H1 (cell line): ENCODE measurements at regions not wholly inside any gene's neighbourhood (a gene's known extent, or its start where the extent isn't known, plus 50 kb on each side); places are given as distances from the start of the nearest gene placed in this dataset.
"Not testable (repeated sequence)": the region's sequence is repeated elsewhere in the genome, so short reads cannot be mapped to it uniquely, and the experiment has no call there.

ENCODE experiments used
- CTCF ChIA-PET: fragments of 300-600 bp; sonication (Branson Sonifier 250); formaldehyde crosslinking; loops from one replicate; lab custom pipeline; 2021; ENCODE audit not compliant: partially characterized antibody; lab: Charles Lee
- POLR2A ChIA-PET: fragments of 300-600 bp; sonication (Branson Sonifier 250); formaldehyde crosslinking; loops from one replicate; lab custom pipeline; 2021; ENCODE audit warnings: inconsistent platforms; ENCODE audit not compliant: partially characterized antibody; lab: Charles Lee
- DNase-seq, 2 experiments: peaks; one replicate each; pipeline versions ENCODE4 v3.0.0 to v3.0.0-alpha.2; 2010 to 2022; ENCODE audit warnings: low spot score in 2 of 2, low read depth in 1 of 2, mixed read lengths in 1 of 2
- FAIRE-seq: peaks from 2 replicates; lab custom pipeline; 2011; peaks lifted over from hg19 to GRCh38; lab: Jason Lieb, UNC
- H2AFZ ChIP-seq: 2 replicates; pipeline ENCODE4 v1.8.1; 2012; ENCODE audit warnings: low read length, inconsistent platforms
- H2AK5ac ChIP-seq: 2 replicates; pipeline ENCODE4 v1.6.1; 2013; ENCODE audit warnings: low read depth, low read length
- H2BK120ac ChIP-seq: replicated peaks from 2 replicates; pipeline ENCODE3; 2013; ENCODE audit warnings: low read depth, low read length, inconsistent platforms
- H2BK12ac ChIP-seq: 2 replicates; pipeline ENCODE4 v1.6.1; 2013; ENCODE audit warnings: low read depth, low read length
- H2BK15ac ChIP-seq: 2 replicates; pipeline ENCODE4 v1.6.1; 2013; ENCODE audit warnings: low read length
- H2BK20ac ChIP-seq: 2 replicates; pipeline ENCODE4 v1.6.1; 2013; ENCODE audit warnings: low read length
- H2BK5ac ChIP-seq: 2 replicates; pipeline ENCODE4 v1.6.1; 2013; ENCODE audit warnings: low read depth, low read length
- H3K14ac ChIP-seq: 2 replicates; pipeline ENCODE4 v1.6.1; 2013; ENCODE audit warnings: inconsistent platforms; ENCODE audit not compliant: insufficient read length
- H3K18ac ChIP-seq: 2 replicates; pipeline ENCODE4 v1.6.1; 2013; ENCODE audit warnings: low read length; ENCODE audit errors: extremely low read depth
- H3K23ac ChIP-seq: 2 replicates; pipeline ENCODE4 v1.6.1; 2013; ENCODE audit warnings: inconsistent platforms; ENCODE audit not compliant: insufficient read length
- H3K23me2 ChIP-seq: 2 replicates; pipeline ENCODE4 v1.6.1; 2013; ENCODE audit warnings: low read depth, low read length
- H3K27ac ChIP-seq: 2 replicates; pipeline ENCODE4 v1.6.1; 2011; ENCODE audit warnings: low read depth, low read length, inconsistent platforms
- H3K27me3 ChIP-seq, 4 experiments: replicated peaks in 1 of 4; 1 replicate in 1 of 4; 2 replicates in 3 of 4; pipeline versions ENCODE4 v1.6.1 to v1.8.1; 2011 to 2013; ENCODE audit warnings: low read length in 3 of 4, mild to moderate bottlenecking in 3 of 4, inconsistent platforms in 2 of 4, mixed read lengths in 2 of 4, moderate library complexity in 1 of 4; ENCODE audit not compliant: control insufficient read depth in 3 of 4, insufficient read depth in 3 of 4; ENCODE audit errors: extremely low read depth in 1 of 4
- H3K36me3 ChIP-seq, 4 experiments: 2 replicates each; pipeline versions ENCODE4 v1.6.1 to v1.8.1; 2011 to 2013; ENCODE audit warnings: mild to moderate bottlenecking in 4 of 4, low read length in 3 of 4, moderate library complexity in 2 of 4, control low read depth in 1 of 4, inconsistent platforms in 1 of 4; ENCODE audit not compliant: insufficient read depth in 4 of 4, control insufficient read depth in 2 of 4
- H3K4ac ChIP-seq: replicated peaks from 2 replicates; pipeline ENCODE3; 2013; ENCODE audit warnings: low read length, low read depth, mixed read lengths, inconsistent platforms; ENCODE audit not compliant: insufficient read length
- H3K4me1 ChIP-seq, 4 experiments: replicated peaks in 1 of 4; 1 replicate in 1 of 4; 2 replicates in 3 of 4; pipeline versions ENCODE4 v1.6.1 to v1.8.1; 2011 to 2013; ENCODE audit warnings: low read length in 3 of 4, inconsistent platforms in 2 of 4, mixed read lengths in 1 of 4; ENCODE audit not compliant: insufficient read depth in 4 of 4, control insufficient read depth in 3 of 4
- H3K4me2 ChIP-seq, 2 experiments: 2 replicates each; pipeline versions ENCODE4 v1.6.1 to v1.8.1; 2011 to 2013; ENCODE audit warnings: low read depth in 2 of 2, low read length in 2 of 2, control low read depth in 1 of 2, inconsistent platforms in 1 of 2, mild to moderate bottlenecking in 1 of 2; ENCODE audit not compliant: insufficient read depth in 1 of 2
- H3K4me3 ChIP-seq, 4 experiments: fragments of 200-600, 300-600 bp in 1 of 4; sonication (generic), shearing (Covaris generic), sonication (Bioruptor Twin) in 1 of 4; 2 replicates each; pipeline versions ENCODE4 v1.5.1 to v1.8.1; 2011 to 2016; ENCODE audit warnings: low read length in 4 of 4, low read depth in 3 of 4, control low read depth in 2 of 4, inconsistent platforms in 2 of 4, mild to moderate bottlenecking in 2 of 4, mixed read lengths in 1 of 4, moderate library complexity in 1 of 4; ENCODE audit not compliant: insufficient read depth in 2 of 4; ENCODE audit errors: extremely low read depth in 1 of 4
- H3K56ac ChIP-seq: replicated peaks from 2 replicates; pipeline ENCODE3; 2013; ENCODE audit warnings: low read depth, mild to moderate bottlenecking, mixed read lengths, low read length, inconsistent platforms; ENCODE audit not compliant: insufficient read length
- H3K79me1 ChIP-seq: 2 replicates; pipeline ENCODE4 v1.6.1; 2013; ENCODE audit warnings: low read depth, low read length, control low read depth
- H3K79me2 ChIP-seq, 2 experiments: 2 replicates each; pipeline versions ENCODE4 v1.6.1 to v1.8.1; 2012 to 2013; ENCODE audit warnings: low read length in 2 of 2, mild to moderate bottlenecking in 2 of 2, inconsistent platforms in 1 of 2; ENCODE audit not compliant: insufficient read depth in 2 of 2, control insufficient read depth in 1 of 2
- H3K9ac ChIP-seq, 4 experiments: replicated peaks in 1 of 4; 1 replicate in 1 of 4; 2 replicates in 3 of 4; pipeline versions ENCODE4 v1.6.1 to v1.8.1; 2011 to 2013; ENCODE audit warnings: low read depth in 3 of 4, low read length in 3 of 4, control low read depth in 2 of 4, mild to moderate bottlenecking in 2 of 4, moderate library complexity in 2 of 4, inconsistent platforms in 1 of 4; ENCODE audit errors: extremely low read depth in 1 of 4
- H3K9me3 ChIP-seq, 2 experiments: 2 replicates each; pipeline versions ENCODE4 v1.6.1 to v1.8.1; 2012 to 2013; ENCODE audit warnings: mild to moderate bottlenecking in 2 of 2, moderate library complexity in 2 of 2, control low read depth in 1 of 2, inconsistent platforms in 1 of 2, low read depth in 1 of 2, low read length in 1 of 2, mixed read lengths in 1 of 2; ENCODE audit not compliant: insufficient read depth in 2 of 2
- H4K20me1 ChIP-seq, 2 experiments: replicated peaks in 1 of 2; 2 replicates each; pipeline versions ENCODE3 to v1.8.1; 2011 to 2013; ENCODE audit warnings: inconsistent platforms in 2 of 2, low read length in 2 of 2, mild to moderate bottlenecking in 1 of 2; ENCODE audit not compliant: insufficient read depth in 2 of 2, control insufficient read depth in 1 of 2
- H4K5ac ChIP-seq: 2 replicates; pipeline ENCODE4 v1.6.1; 2013; ENCODE audit warnings: low read length, low read depth, mixed read lengths, inconsistent platforms; ENCODE audit not compliant: insufficient read length
- H4K8ac ChIP-seq: 2 replicates; pipeline ENCODE4 v1.8.0; 2013; ENCODE audit warnings: mild to moderate bottlenecking, moderate library complexity, low read length, inconsistent platforms; ENCODE audit not compliant: insufficient read depth; ENCODE audit errors: extremely low read depth
- H4K91ac ChIP-seq: replicated peaks from 2 replicates; pipeline ENCODE3; 2013; ENCODE audit warnings: low read length, mixed read lengths, inconsistent platforms; ENCODE audit not compliant: insufficient read length
- WGBS, 2 experiments: shearing (Covaris generic) in 1 of 2; methylation state at CpG; one replicate each; pipeline versions ENCODE4 v1.1.6 to v1.1.7; 2013 to 2015; ENCODE audit warnings: low lambda C conversion rate in 2 of 2, mixed read lengths in 2 of 2, inconsistent platforms in 1 of 2, low coverage in 1 of 2, missing lambda C conversion rate in 1 of 2; ENCODE audit not compliant: insufficient replicate concordance in 2 of 2, insufficient coverage in 1 of 2, insufficient read length in 1 of 2; ENCODE audit errors: extremely low coverage in 1 of 2, missing lambda C conversion rate in 1 of 2; 5-methylcytosine and 5-hydroxymethylcytosine counted together

- H4K8ac ChIP-seq, H3K27me3 ChIP-seq, FAIRE-seq, H3K4ac ChIP-seq, H3K9me3 ChIP-seq, H2BK5ac ChIP-seq, H3K4me3 ChIP-seq, DNase-seq, CTCF ChIA-PET, H2AFZ ChIP-seq, H3K27ac ChIP-seq, H3K4me1 ChIP-seq, H3K4me2 ChIP-seq, H4K91ac ChIP-seq, H4K20me1 ChIP-seq, H2BK120ac ChIP-seq, H3K14ac ChIP-seq, H3K36me3 ChIP-seq, H2BK20ac ChIP-seq, H3K9ac ChIP-seq, H3K18ac ChIP-seq, H2BK15ac ChIP-seq, POLR2A ChIA-PET, H4K5ac ChIP-seq, H2BK12ac ChIP-seq, H3K56ac ChIP-seq, H2AK5ac ChIP-seq, H3K79me1 ChIP-seq, H3K23ac ChIP-seq, H3K79me2 ChIP-seq, H3K23me2 ChIP-seq: not testable (repeated sequence)
- 100% methylated on average over 2 of the region's 3 CpGs; no CpG with 5 or more reads in 1 of the 2 experiments for WGBS, 2 experiments
These were observed 269.7 kb upstream of the PKP2 start for GRCh38 chr12:33166260-33166659.
